DND-41 (cell line): ENCODE measurements at regions not wholly inside any gene's neighbourhood (a gene's known extent, or its start where the extent isn't known, plus 50 kb on each side); places are given as distances from the start of the nearest gene placed in this dataset.

ENCODE experiments used
- ATAC-seq: fragments of 200-7000 bp; cut with Tn5 transposase; 3 replicates; pipeline ENCODE4 v1.9.1; 2021; ENCODE audit warnings: low read depth; ENCODE audit not compliant: insufficient read depth
- DNase-seq: peaks from one replicate; pipeline ENCODE4 v3.0.0-alpha.2; 2020
- H2AFZ ChIP-seq: 2 replicates; pipeline ENCODE4 v1.6.0; 2012; ENCODE audit warnings: low read depth, low read length
- H3K27ac ChIP-seq: 2 replicates; pipeline ENCODE4 v1.5.1; 2012; ENCODE audit warnings: low read length, inconsistent platforms
- H3K27me3 ChIP-seq: fragments of 200-600 bp; sonication (generic); 2 replicates; pipeline ENCODE4 v1.6.0; 2012; ENCODE audit warnings: low read length, mild to moderate bottlenecking, inconsistent platforms; ENCODE audit not compliant: insufficient read depth, poor library complexity
- H3K36me3 ChIP-seq: 2 replicates; pipeline ENCODE4 v1.5.1; 2012; ENCODE audit warnings: low read length, inconsistent platforms; ENCODE audit not compliant: insufficient read depth
- H3K4me1 ChIP-seq: 2 replicates; pipeline ENCODE4 v1.5.1; 2012; ENCODE audit warnings: mild to moderate bottlenecking, low read length; ENCODE audit not compliant: insufficient read depth
- H3K4me2 ChIP-seq: 2 replicates; pipeline ENCODE4 v1.6.0; 2012; ENCODE audit warnings: mild to moderate bottlenecking, moderate library complexity, low read length, inconsistent platforms; ENCODE audit not compliant: insufficient read depth
- H3K4me3 ChIP-seq, 2 experiments: fragments of 200-600 bp in 1 of 2; shearing (Covaris generic) in 1 of 2; 2 replicates each; pipeline ENCODE4 v1.5.1; 2012 to 2016; ENCODE audit warnings: inconsistent platforms in 2 of 2, low read length in 2 of 2, mild to moderate bottlenecking in 2 of 2, low read depth in 1 of 2, moderate library complexity in 1 of 2
- H3K79me2 ChIP-seq: 2 replicates; pipeline ENCODE4 v1.6.0; 2012; ENCODE audit warnings: low read length, inconsistent platforms; ENCODE audit not compliant: insufficient read depth
- H3K9ac ChIP-seq: 2 replicates; pipeline ENCODE4 v1.6.0; 2012; ENCODE audit warnings: low read depth, mild to moderate bottlenecking, inconsistent platforms, low read length, moderate library complexity
- H3K9me3 ChIP-seq: 2 replicates; pipeline ENCODE4 v1.5.1; 2012; ENCODE audit warnings: low read length, moderate library complexity, mild to moderate bottlenecking, inconsistent platforms; ENCODE audit not compliant: insufficient read depth, severe bottlenecking
- H4K20me1 ChIP-seq: 2 replicates; pipeline ENCODE4 v1.6.0; 2012; ENCODE audit warnings: low read length; ENCODE audit not compliant: insufficient read depth
- CTCF ChIP-seq: IDR thresholded peaks from 2 replicates; pipeline ENCODE4 v1.5.1; 2012; ENCODE audit warnings: borderline replicate concordance, low read length, moderate library complexity, mild to moderate bottlenecking; ENCODE audit not compliant: poor library complexity, severe bottlenecking; ENCODE audit errors: extremely low read depth
- EZH2 ChIP-seq: IDR thresholded peaks from 3 replicates; pipeline ENCODE4 v1.6.1; 2012; ENCODE audit warnings: borderline replicate concordance, low read depth, mild to moderate bottlenecking, moderate library complexity, low read length, inconsistent platforms; ENCODE audit not compliant: severe bottlenecking

GRCh38 chr4:133839326-133839725 is 362.3 kb downstream of the PABPC4L start:
- H2AFZ ChIP-seq: no peak overlapping the region
- peaks cover 6% of the 10 kb centered on the region; the same call in 1 of the 2 replicates for H3K36me3 ChIP-seq
- ATAC-seq (no peak), DNase-seq (no peak)
- no peaks in the 10 kb centered on the region for H3K79me2 ChIP-seq
- H3K4me1 ChIP-seq: peaks cover 6% of the 10 kb centered on the region
- H4K20me1 ChIP-seq: no peaks in the 10 kb centered on the region
- no peak overlapping the region for H3K4me2 ChIP-seq
- no peaks in the 10 kb centered on the region for H3K27me3 ChIP-seq
- TF ChIP-seq CTCF: peak; percentile 24
- TF ChIP-seq EZH2: no peak
- peaks cover 30% of the 10 kb centered on the region for H3K9me3 ChIP-seq
- H3K4me3 ChIP-seq: no peak overlapping the region
- no peak overlapping the region for H3K9ac ChIP-seq
- no peak overlapping the region for H3K27ac ChIP-seq

DNA sequence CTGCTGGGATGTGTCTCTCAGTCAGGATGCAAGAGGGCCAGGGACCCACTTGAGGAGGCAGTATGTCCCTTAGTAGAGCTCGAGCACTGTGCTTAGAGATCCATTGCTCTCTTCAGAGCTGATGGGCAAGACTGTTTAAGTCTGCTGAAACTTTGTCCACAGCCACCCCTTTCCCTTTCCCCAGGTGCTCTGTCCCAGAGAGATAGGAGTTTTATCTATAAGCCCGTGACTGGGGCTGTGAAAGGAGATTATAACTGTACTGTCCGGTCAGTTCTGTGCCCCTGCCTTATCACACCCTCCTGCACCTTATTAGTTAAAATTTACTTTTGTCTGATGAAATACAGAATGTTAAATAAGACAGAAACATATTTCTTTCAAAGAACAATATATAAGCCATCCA is 378.4 kb downstream of the PABPC4L start:
- H3K27me3 ChIP-seq: no peaks in the 10 kb centered on the region
- H3K4me3 ChIP-seq: no peak overlapping the region
- H4K20me1 ChIP-seq: no peaks in the 10 kb centered on the region
- H3K9ac ChIP-seq: no peak overlapping the region
- H3K9me3 ChIP-seq: peaks cover 5% of the 10 kb centered on the region
- ATAC-seq (no peak), DNase-seq (no peak)
- H3K36me3 ChIP-seq: no peaks in the 10 kb centered on the region
- H3K4me1 ChIP-seq: no peaks in the 10 kb centered on the region
- H2AFZ ChIP-seq: no peak overlapping the region
- no peak overlapping the region for H3K4me2 ChIP-seq
- no peaks in the 10 kb centered on the region for H3K79me2 ChIP-seq
- TF ChIP-seq EZH2: no peak
- no peak for TF ChIP-seq CTCF
- no peak overlapping the region for H3K27ac ChIP-seq

DNA sequence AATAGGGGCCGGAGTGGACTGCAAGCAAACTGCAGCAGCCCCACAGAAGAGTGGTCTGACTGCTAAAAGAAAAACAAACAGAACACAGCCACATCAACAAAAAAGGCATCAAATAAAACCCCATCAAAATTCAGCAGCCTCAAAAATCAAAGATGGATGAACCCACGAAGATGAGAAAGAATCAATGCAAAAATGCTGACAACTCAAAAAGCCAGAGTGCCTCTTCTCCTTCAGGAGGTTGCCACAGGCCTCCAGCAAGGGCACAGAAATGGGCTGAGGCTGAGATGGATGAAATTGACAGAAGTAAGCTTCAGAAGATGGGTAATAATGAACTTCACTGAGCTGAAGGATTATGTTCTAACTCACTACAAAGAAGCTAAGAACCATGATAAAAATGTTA is 388.6 kb downstream of the PABPC4L start:
- TF ChIP-seq EZH2 (no peak), CTCF (no peak)
- no peak for DNase-seq
- Histone ChIP-seq H3K4me1 (peaks cover 41% of the 10 kb centered on the region), H2AFZ (no peak overlapping the region), H3K9me3 (peaks cover 52% of the 10 kb centered on the region), H4K20me1 (no peaks in the 10 kb centered on the region), H3K4me2 (no peak overlapping the region), H3K27me3 (no peaks in the 10 kb centered on the region), H3K4me3 (no peak overlapping the region), H3K79me2 (no peaks in the 10 kb centered on the region), H3K9ac (no peak overlapping the region), H3K36me3 (peaks cover 10% of the 10 kb centered on the region; the same call in 1 of the 2 replicates), H3K27ac (peak overlapping the region; percentile 61; the same call in 1 of the 2 replicates)
- no peak for ATAC-seq

DNA sequence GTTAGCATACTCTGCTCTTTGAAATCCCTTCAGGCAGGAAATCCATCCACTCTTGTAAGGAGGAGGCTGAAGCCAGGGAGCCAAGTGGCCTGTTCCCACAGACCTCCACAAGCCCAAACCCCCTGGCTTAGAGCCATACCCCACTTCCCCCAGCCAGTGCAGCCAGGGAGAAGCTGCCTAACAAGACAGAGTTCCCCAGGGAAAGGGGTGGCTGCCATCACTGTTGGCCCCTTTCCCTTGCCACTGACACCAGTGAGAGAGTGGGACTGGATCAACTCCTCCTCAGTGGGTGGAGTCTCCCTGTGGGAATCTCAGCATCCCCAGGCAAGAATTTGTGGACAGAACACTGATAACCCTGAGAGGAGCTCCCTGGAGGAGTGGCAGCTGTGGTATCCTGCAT is 389.4 kb downstream of the PABPC4L start:
- no peak overlapping the region for H3K4me2 ChIP-seq
- H3K79me2 ChIP-seq: no peaks in the 10 kb centered on the region
- peaks cover 48% of the 10 kb centered on the region for H3K4me1 ChIP-seq
- H3K27me3 ChIP-seq: no peaks in the 10 kb centered on the region
- TF ChIP-seq CTCF: no peak
- no peak for TF ChIP-seq EZH2
- H3K9ac ChIP-seq: no peak overlapping the region
- DNase-seq (no peak), ATAC-seq (no peak)
- H3K9me3 ChIP-seq: peaks cover 45% of the 10 kb centered on the region
- H3K36me3 ChIP-seq: peaks cover 10% of the 10 kb centered on the region; the same call in 1 of the 2 replicates
- peak overlapping the region; percentile 2; the same call in 1 of the 2 replicates for H2AFZ ChIP-seq
- peak overlapping the region; percentile 61 for H3K27ac ChIP-seq
- no peak overlapping the region for H3K4me3 ChIP-seq
- H4K20me1 ChIP-seq: no peaks in the 10 kb centered on the region
